ENCODE measurements at regions not wholly inside any gene's neighbourhood (a gene's known extent, or its start where the extent isn't known, plus 50 kb on each side); places are given as distances from the start of the nearest gene placed in this dataset.

- WGBS (ENCODE audit: insufficient coverage), result 100% methylated on average over 1 of the region's 1 CpG
- H3K27ac Mint-ChIP-seq, result no peak overlapping the region
- no peak overlapping the region for H3K4me3 Mint-ChIP-seq
- Histone ChIP-seq H3K4me3 (ENCODE audit: low read length) (no peak overlapping the region), H3K27me3 (ENCODE audit: control insufficient read depth, insufficient read depth, low read length) (no peaks in the 10 kb centered on the region), H3K9me3 (ENCODE audit: control insufficient read depth, insufficient read depth, low read length) (peaks cover 6% of the 10 kb centered on the region), H3K4me1 (ENCODE audit: control insufficient read depth, insufficient read depth, low read length) (no peaks in the 10 kb centered on the region), H3K27ac (ENCODE audit: low read length) (no peak overlapping the region), H3K36me3 (ENCODE audit: control insufficient read depth, insufficient read depth, low read length) (no peaks in the 10 kb centered on the region)
- DNase-seq (no peak), ATAC-seq (no peak)
- H3K36me3 Mint-ChIP-seq, result no peaks in the 10 kb centered on the region
- H3K4me1 Mint-ChIP-seq, result no peaks in the 10 kb centered on the region
- no peak for TF ChIP-seq CTCF (IDR thresholded peaks at IDR 0.05)
- no peaks in the 10 kb centered on the region for H3K27me3 Mint-ChIP-seq (ENCODE audit: low read depth in 2 of 2)
- H3K9me3 Mint-ChIP-seq, result peaks cover 7 to 14% of the 10 kb centered on the region in 2 donors
- intact Hi-C loops (cut with micrococcal nuclease), result no loop called here
Observed at GRCh38 chr18:65018184-65018583, 732.6 kb upstream of the CDH7 start.

DNA sequence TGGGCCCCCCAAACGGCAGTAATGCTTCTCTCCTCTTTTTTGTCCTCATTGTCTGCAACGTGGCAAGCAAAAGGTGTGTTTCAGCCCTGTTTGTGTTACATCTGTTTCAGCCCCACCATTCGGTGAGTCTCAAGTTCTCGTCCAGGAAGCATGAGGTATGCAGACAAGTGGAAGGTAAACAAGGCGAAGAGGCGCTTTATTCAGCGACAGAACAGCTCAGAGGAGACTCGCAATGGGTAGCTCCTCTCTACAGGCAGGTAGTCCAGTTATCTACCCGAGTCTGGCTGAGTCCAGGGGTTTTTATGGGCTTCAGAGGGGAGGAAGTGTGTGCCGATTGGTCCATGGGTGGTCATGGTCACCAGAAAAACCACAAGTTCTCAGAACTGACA, 733.4 kb upstream of the CDH7 start:
- Mint-ChIP-seq H3K27ac (no peak overlapping the region), H3K9me3 (peaks cover 8 to 16% of the 10 kb centered on the region in 2 donors), H3K4me3 (no peak overlapping the region), H3K4me1 (no peaks in the 10 kb centered on the region), H3K36me3 (no peaks in the 10 kb centered on the region), H3K27me3 (ENCODE audit: low read depth in 2 of 2) (no peaks in the 10 kb centered on the region)
- DNase-seq (no peak), ATAC-seq (no peak)
- Histone ChIP-seq H3K4me3 (ENCODE audit: low read length) (no peak overlapping the region), H3K36me3 (ENCODE audit: control insufficient read depth, insufficient read depth, low read length) (no peaks in the 10 kb centered on the region), H3K4me1 (ENCODE audit: control insufficient read depth, insufficient read depth, low read length) (no peaks in the 10 kb centered on the region), H3K9me3 (ENCODE audit: control insufficient read depth, insufficient read depth, low read length) (peaks cover 6% of the 10 kb centered on the region), H3K27me3 (ENCODE audit: control insufficient read depth, insufficient read depth, low read length) (no peaks in the 10 kb centered on the region), H3K27ac (ENCODE audit: low read length) (no peak overlapping the region)
- WGBS (ENCODE audit: insufficient coverage), result 87% methylated on average over 10 of the region's 10 CpGs
- no peak for TF ChIP-seq CTCF (IDR thresholded peaks at IDR 0.05)
- intact Hi-C loops (cut with micrococcal nuclease), result no loop called here

DNA sequence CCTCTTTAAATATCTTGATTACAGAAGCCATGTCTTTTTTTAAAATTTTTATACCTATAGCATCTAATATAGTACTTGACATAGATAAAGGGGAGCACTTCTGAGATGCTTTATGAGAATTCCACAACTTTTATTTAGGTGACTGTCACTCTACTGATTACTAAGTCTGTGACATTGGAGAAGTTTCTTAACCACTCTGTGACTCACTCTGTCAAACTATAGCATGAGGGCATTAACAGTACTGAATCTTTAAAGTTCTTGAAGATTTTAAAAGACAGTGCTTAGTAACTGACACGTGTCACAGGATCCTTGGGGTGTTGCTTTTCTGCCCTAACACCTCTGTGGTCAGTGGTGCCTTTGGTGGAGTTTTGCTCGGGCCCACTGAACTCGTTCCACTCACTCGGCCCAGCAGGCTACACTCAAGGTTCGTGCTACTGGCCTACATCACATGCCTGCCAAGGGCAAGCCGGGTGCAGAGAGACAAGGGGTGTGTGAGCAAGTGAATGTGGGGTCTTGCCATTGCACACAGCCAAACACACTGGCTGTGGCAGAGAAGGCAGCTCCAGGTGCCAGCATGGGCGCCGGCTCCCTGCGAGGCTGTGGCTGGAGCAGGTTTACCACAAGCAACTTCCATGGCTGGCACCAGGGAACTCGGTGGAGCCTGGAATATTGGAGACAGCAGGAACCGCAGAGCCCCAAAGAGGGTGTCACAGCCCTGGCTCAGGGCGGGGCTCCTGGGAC, 734.0 kb upstream of the CDH7 start:
- no peak for DNase-seq
- Histone ChIP-seq H3K4me3 (ENCODE audit: low read length) (no peak overlapping the region), H3K4me1 (ENCODE audit: control insufficient read depth, insufficient read depth, low read length) (no peaks in the 10 kb centered on the region), H3K27me3 (ENCODE audit: control insufficient read depth, insufficient read depth, low read length) (no peaks in the 10 kb centered on the region), H3K27ac (ENCODE audit: low read length) (no peak overlapping the region), H3K36me3 (ENCODE audit: control insufficient read depth, insufficient read depth, low read length) (no peaks in the 10 kb centered on the region), H3K9me3 (ENCODE audit: control insufficient read depth, insufficient read depth, low read length) (peaks cover 6% of the 10 kb centered on the region)
- no peak for ATAC-seq
- no peaks in the 10 kb centered on the region for H3K27me3 Mint-ChIP-seq (ENCODE audit: low read depth in 2 of 2)
- intact Hi-C loops (cut with micrococcal nuclease), result no loop called here
- peaks cover 13 to 20% of the 10 kb centered on the region in 2 donors for H3K9me3 Mint-ChIP-seq
- no peak overlapping the region for H3K4me3 Mint-ChIP-seq
- WGBS (ENCODE audit: insufficient coverage), result 88% methylated on average over 12 of the region's 12 CpGs
- no peak overlapping the region for H3K27ac Mint-ChIP-seq
- no peak for TF ChIP-seq CTCF (IDR thresholded peaks at IDR 0.05)
- no peaks in the 10 kb centered on the region for H3K4me1 Mint-ChIP-seq
- peaks cover 5% of the 10 kb centered on the region for H3K36me3 Mint-ChIP-seq

GRCh38 chr18:64994370-64994769, 756.4 kb upstream of the CDH7 start:
- no peaks in the 10 kb centered on the region for H3K27me3 ChIP-seq (ENCODE audit: control insufficient read depth, insufficient read depth, low read length)
- Mint-ChIP-seq H3K36me3 (no peaks in the 10 kb centered on the region), H3K4me1 (no peaks in the 10 kb centered on the region), H3K9me3 (peaks cover 3 to 8% of the 10 kb centered on the region in 2 donors), H3K27ac (no peak overlapping the region), H3K4me3 (no peak overlapping the region), H3K27me3 (ENCODE audit: low read depth in 2 of 2) (no peaks in the 10 kb centered on the region)
- ATAC-seq, result no peak
- H3K36me3 ChIP-seq (ENCODE audit: control insufficient read depth, insufficient read depth, low read length), result no peaks in the 10 kb centered on the region
- no peak for DNase-seq
- H3K9me3 ChIP-seq (ENCODE audit: control insufficient read depth, insufficient read depth, low read length), result no peaks in the 10 kb centered on the region
- WGBS (ENCODE audit: insufficient coverage), result 58% methylated on average over 1 of the region's 1 CpG
- intact Hi-C loops (cut with micrococcal nuclease), result no loop called here
- H3K4me1 ChIP-seq (ENCODE audit: control insufficient read depth, insufficient read depth, low read length), result no peaks in the 10 kb centered on the region
- no peak overlapping the region for H3K27ac ChIP-seq (ENCODE audit: low read length)
- no peak overlapping the region for H3K4me3 ChIP-seq (ENCODE audit: low read length)
- no peak for TF ChIP-seq CTCF (IDR thresholded peaks at IDR 0.05)

Data from natural killer cell (primary cell).